ENCODE measurements at regions not wholly inside any gene's neighbourhood (a gene's known extent, or its start where the extent isn't known, plus 50 kb on each side); places are given as distances from the start of the nearest gene placed in this dataset.

- Mint-ChIP-seq H3K36me3 (ENCODE audit: insufficient read depth, unreplicated experiment) (no peaks in the 10 kb centered on the region), H3K4me3 (ENCODE audit: low read depth, unreplicated experiment) (no peak overlapping the region), H3K9me3 (ENCODE audit: low read depth, unreplicated experiment) (no peaks in the 10 kb centered on the region), H3K4me1 (ENCODE audit: low read depth, unreplicated experiment) (no peaks in the 10 kb centered on the region), H3K27ac (ENCODE audit: unreplicated experiment) (no peak overlapping the region), H3K27me3 (ENCODE audit: unreplicated experiment) (no peaks in the 10 kb centered on the region)
- CTCF ChIA-PET, result interaction anchor here (0.7 kb wide), 1 partner anchor 90 kb away, joined by 4 read pairs; no protein-coding TSS in a partner anchor
- TF ChIP-seq CTCF (IDR thresholded peaks at IDR 0.05; ENCODE audit: unreplicated experiment), result no peak
- intact Hi-C loops (cut with micrococcal nuclease; ENCODE audit: unreplicated experiment), result no loop called here
- BruUV-seq (replicated peaks), result no TSS peak
- DNase-seq, result no peak
Observed at GRCh38 chr22:17305076-17305475, 64.2 kb upstream of the CECR2 start.

- intact Hi-C loops (cut with micrococcal nuclease; ENCODE audit: unreplicated experiment), result no loop called here
- Mint-ChIP-seq H3K36me3 (ENCODE audit: insufficient read depth, unreplicated experiment) (no peaks in the 10 kb centered on the region), H3K9me3 (ENCODE audit: low read depth, unreplicated experiment) (no peaks in the 10 kb centered on the region), H3K4me3 (ENCODE audit: low read depth, unreplicated experiment) (no peak overlapping the region), H3K27ac (ENCODE audit: unreplicated experiment) (no peak overlapping the region), H3K27me3 (ENCODE audit: unreplicated experiment) (peaks cover under 1% of the 10 kb centered on the region), H3K4me1 (ENCODE audit: low read depth, unreplicated experiment) (no peaks in the 10 kb centered on the region)
- TF ChIP-seq CTCF (IDR thresholded peaks at IDR 0.05; ENCODE audit: unreplicated experiment), result no peak
- no TSS peak for BruUV-seq (replicated peaks)
- CTCF ChIA-PET, result no interaction called here
- no peak for DNase-seq
Observed at GRCh38 chr22:17303840-17304779, 65.2 kb upstream of the CECR2 start.

GRCh38 chr22:17303441-17303839, 65.8 kb upstream of the CECR2 start:
- no peak for DNase-seq
- Mint-ChIP-seq H3K27me3 (ENCODE audit: unreplicated experiment) (peaks cover 8% of the 10 kb centered on the region), H3K27ac (ENCODE audit: unreplicated experiment) (no peak overlapping the region), H3K4me1 (ENCODE audit: low read depth, unreplicated experiment) (no peaks in the 10 kb centered on the region), H3K9me3 (ENCODE audit: low read depth, unreplicated experiment) (no peaks in the 10 kb centered on the region), H3K36me3 (ENCODE audit: insufficient read depth, unreplicated experiment) (no peaks in the 10 kb centered on the region), H3K4me3 (ENCODE audit: low read depth, unreplicated experiment) (no peak overlapping the region)
- BruUV-seq (replicated peaks), result no TSS peak
- intact Hi-C loops (cut with micrococcal nuclease; ENCODE audit: unreplicated experiment), result no loop called here
- no peak for TF ChIP-seq CTCF (IDR thresholded peaks at IDR 0.05; ENCODE audit: unreplicated experiment)
- CTCF ChIA-PET, result interaction anchor here (0.6 kb wide), 1 partner anchor 281 kb away, joined by 6 read pairs; no protein-coding TSS in a partner anchor

GRCh38 chr22:17302616-17303015, 66.6 kb upstream of the CECR2 start:
- Mint-ChIP-seq H3K27ac (ENCODE audit: unreplicated experiment) (no peak overlapping the region), H3K9me3 (ENCODE audit: low read depth, unreplicated experiment) (no peaks in the 10 kb centered on the region), H3K36me3 (ENCODE audit: insufficient read depth, unreplicated experiment) (no peaks in the 10 kb centered on the region), H3K27me3 (ENCODE audit: unreplicated experiment) (peaks cover 16% of the 10 kb centered on the region), H3K4me1 (ENCODE audit: low read depth, unreplicated experiment) (no peaks in the 10 kb centered on the region), H3K4me3 (ENCODE audit: low read depth, unreplicated experiment) (no peak overlapping the region)
- no peak for TF ChIP-seq CTCF (IDR thresholded peaks at IDR 0.05; ENCODE audit: unreplicated experiment)
- no peak for DNase-seq
- CTCF ChIA-PET, result no interaction called here
- intact Hi-C loops (cut with micrococcal nuclease; ENCODE audit: unreplicated experiment), result no loop called here
- no TSS peak for BruUV-seq (replicated peaks)

Measured in Calu3 (cell line).